ENCODE measurements at regions not wholly inside any gene's neighbourhood (a gene's known extent, or its start where the extent isn't known, plus 50 kb on each side); places are given as distances from the start of the nearest gene placed in this dataset.
A peak's percentile ranks its signal among the peaks of the same experiment; 100 is the strongest.

DNA sequence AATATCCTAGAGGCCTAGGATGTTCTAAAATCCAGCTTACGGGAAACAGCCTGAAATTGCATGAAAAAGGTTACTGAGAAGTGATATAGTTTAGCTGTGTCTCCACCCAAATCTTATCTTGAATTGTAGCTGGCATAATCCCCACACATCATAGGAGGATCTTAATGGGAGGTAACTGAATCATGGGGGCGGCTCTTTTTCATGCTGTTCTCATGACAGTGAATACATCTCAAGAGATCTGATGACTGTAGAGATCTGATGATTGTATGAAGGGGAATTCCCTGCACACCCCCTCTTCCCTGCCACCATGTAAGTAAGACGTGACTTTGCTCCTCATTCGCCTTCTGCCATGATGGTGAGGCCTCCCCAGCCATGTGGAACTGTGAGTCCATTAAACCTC is 385.6 kb upstream of the ID2 start:
- H3K27me3 ChIP-seq (ENCODE audit: control insufficient read depth in 2 of 2, insufficient read depth in 1 of 2, low read length in 1 of 2) = no peaks in the 10 kb centered on the region
- 94% methylated on average over 4 of the region's 4 CpGs for WGBS
- no peaks in the 10 kb centered on the region for H3K36me3 ChIP-seq (ENCODE audit: control insufficient read depth in 2 of 2, insufficient read depth in 2 of 2, low read length in 1 of 2)
- peaks cover 0 to 14% of the 10 kb centered on the region in 2 donors for H3K4me1 ChIP-seq (ENCODE audit: control insufficient read depth in 2 of 2, insufficient read depth in 2 of 2, low read length in 2 of 2)
- H3K9me3 ChIP-seq (ENCODE audit: control insufficient read depth in 2 of 2, insufficient read depth in 1 of 2, low read length in 1 of 2) = no peaks in the 10 kb centered on the region
- no peak overlapping the region for H3K4me3 ChIP-seq (ENCODE audit: low read length in 2 of 2)
- DNase-seq (ENCODE audit: low read depth in 6 of 9, low spot score in 9 of 9) = no peak
- H3K27ac ChIP-seq (ENCODE audit: low read depth in 1 of 2, low read length in 1 of 2) = no peak overlapping the region

DNA sequence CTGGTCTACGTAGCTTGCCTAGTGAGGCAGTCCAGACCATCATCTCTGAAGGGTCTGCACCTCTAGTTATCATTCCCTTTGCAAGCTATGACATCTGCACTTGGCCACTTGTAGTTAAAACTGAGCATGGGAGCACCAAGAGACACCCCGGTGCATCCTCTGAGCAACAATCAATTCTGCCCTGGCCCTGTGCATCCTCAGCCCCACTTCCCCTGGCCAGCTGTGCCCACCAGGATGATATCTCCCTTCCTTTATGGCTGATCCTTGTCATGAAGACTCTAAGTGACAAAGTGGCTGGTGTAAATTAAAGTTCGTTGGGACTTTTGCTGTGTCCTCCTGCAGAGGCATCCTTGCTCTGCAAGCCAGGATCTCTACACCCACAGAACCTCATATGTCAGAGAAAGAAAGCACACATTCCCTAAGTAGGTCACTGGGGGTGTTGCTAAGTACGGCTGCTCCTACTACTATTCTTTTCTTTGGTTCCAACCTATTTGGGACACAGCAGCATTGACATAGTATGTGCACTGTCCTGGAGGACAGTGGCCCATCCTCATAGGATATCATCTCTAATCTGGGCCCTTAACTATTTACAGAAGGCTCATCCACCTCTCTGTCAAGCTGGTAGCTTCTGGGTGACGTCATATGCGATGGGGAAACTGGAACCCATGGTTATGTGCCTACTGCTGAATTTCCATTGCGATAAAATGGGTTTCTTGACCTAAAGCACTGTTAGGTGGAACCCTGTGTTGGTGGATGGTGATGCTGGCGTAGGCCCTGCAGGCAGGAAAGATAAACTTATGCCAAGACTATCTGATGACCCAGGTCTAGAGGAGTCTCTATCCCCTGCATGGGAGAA is 384.3 kb upstream of the ID2 start:
- 98% methylated on average over 8 of the region's 8 CpGs for WGBS
- no peak for DNase-seq (ENCODE audit: low read depth in 6 of 9, low spot score in 9 of 9)
- H3K4me1 ChIP-seq (ENCODE audit: control insufficient read depth in 2 of 2, insufficient read depth in 2 of 2, low read length in 2 of 2) = peaks cover 0 to 24% of the 10 kb centered on the region in 2 donors

GRCh38 chr2:8298783-8299182 is 383.1 kb upstream of the ID2 start:
- H3K27ac ChIP-seq (ENCODE audit: low read depth in 1 of 2, low read length in 1 of 2) = no peak overlapping the region

More for the DNA sequence above, 384.3 kb upstream of the ID2 start:
- Histone ChIP-seq H3K36me3 (ENCODE audit: control insufficient read depth in 2 of 2, insufficient read depth in 2 of 2, low read length in 1 of 2) (no peaks in the 10 kb centered on the region), H3K27ac (ENCODE audit: low read depth in 1 of 2, low read length in 1 of 2) (no peak overlapping the region), H3K4me3 (ENCODE audit: low read length in 2 of 2) (no peak overlapping the region), H3K9me3 (ENCODE audit: control insufficient read depth in 2 of 2, insufficient read depth in 1 of 2, low read length in 1 of 2) (no peaks in the 10 kb centered on the region), H3K27me3 (ENCODE audit: control insufficient read depth in 2 of 2, insufficient read depth in 1 of 2, low read length in 1 of 2) (no peaks in the 10 kb centered on the region)

GRCh38 chr2:8300216-8300615 is 381.6 kb upstream of the ID2 start:
- no peak overlapping the region for H3K27ac ChIP-seq (ENCODE audit: low read depth in 1 of 2, low read length in 1 of 2)
- H3K27me3 ChIP-seq (ENCODE audit: control insufficient read depth in 2 of 2, insufficient read depth in 1 of 2, low read length in 1 of 2) = no peaks in the 10 kb centered on the region
- no peaks in the 10 kb centered on the region for H3K9me3 ChIP-seq (ENCODE audit: control insufficient read depth in 2 of 2, insufficient read depth in 1 of 2, low read length in 1 of 2)
- peaks cover 9 to 42% of the 10 kb centered on the region in 2 donors for H3K4me1 ChIP-seq (ENCODE audit: control insufficient read depth in 2 of 2, insufficient read depth in 2 of 2, low read length in 2 of 2)
- H3K4me3 ChIP-seq (ENCODE audit: low read length in 2 of 2) = no peak overlapping the region
- WGBS = 27% methylated on average over 5 of the region's 5 CpGs
- H3K36me3 ChIP-seq (ENCODE audit: control insufficient read depth in 2 of 2, insufficient read depth in 2 of 2, low read length in 1 of 2) = no peaks in the 10 kb centered on the region
- no peak for DNase-seq (ENCODE audit: low read depth in 6 of 9, low spot score in 9 of 9)

More at GRCh38 chr2:8298783-8299182, 383.1 kb upstream of the ID2 start:
- H3K36me3 ChIP-seq (ENCODE audit: control insufficient read depth in 2 of 2, insufficient read depth in 2 of 2, low read length in 1 of 2) = no peaks in the 10 kb centered on the region
- no peak for DNase-seq (ENCODE audit: low read depth in 6 of 9, low spot score in 9 of 9)
- H3K9me3 ChIP-seq (ENCODE audit: control insufficient read depth in 2 of 2, insufficient read depth in 1 of 2, low read length in 1 of 2) = no peaks in the 10 kb centered on the region
- WGBS = 92% methylated on average over 3 of the region's 3 CpGs
- no peaks in the 10 kb centered on the region for H3K27me3 ChIP-seq (ENCODE audit: control insufficient read depth in 2 of 2, insufficient read depth in 1 of 2, low read length in 1 of 2)
- H3K4me1 ChIP-seq (ENCODE audit: control insufficient read depth in 2 of 2, insufficient read depth in 2 of 2, low read length in 2 of 2) = peaks cover 8 to 35% of the 10 kb centered on the region in 2 donors
- H3K4me3 ChIP-seq (ENCODE audit: low read length in 2 of 2) = no peak overlapping the region

DNA sequence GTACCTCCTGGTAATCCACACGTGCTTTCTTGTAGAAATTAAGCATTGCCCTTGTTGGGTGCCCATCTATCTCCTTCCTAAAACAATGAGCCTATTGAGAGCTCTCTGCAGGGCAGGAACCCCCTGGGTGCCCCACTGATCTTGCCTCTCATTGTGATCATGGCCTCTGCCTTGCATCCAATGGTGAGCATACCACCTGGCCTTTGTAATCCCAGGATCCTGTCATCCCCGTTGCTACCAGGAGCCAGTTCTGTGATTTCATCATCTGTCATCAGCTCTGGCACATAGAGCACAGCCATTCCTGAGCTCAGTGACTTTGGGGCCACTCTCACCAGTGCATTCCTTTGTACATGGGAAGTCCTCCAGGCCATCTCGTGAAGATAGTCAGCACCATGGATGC is 381.0 kb upstream of the ID2 start:
- no peaks in the 10 kb centered on the region for H3K27me3 ChIP-seq (ENCODE audit: control insufficient read depth in 2 of 2, insufficient read depth in 1 of 2, low read length in 1 of 2)
- H3K4me1 ChIP-seq (ENCODE audit: control insufficient read depth in 2 of 2, insufficient read depth in 2 of 2, low read length in 2 of 2) = peaks cover 9 to 42% of the 10 kb centered on the region in 2 donors
- DNase-seq (ENCODE audit: low read depth in 6 of 9, low spot score in 9 of 9) = no peak

GRCh38 chr2:8303322-8303832 is 378.5 kb upstream of the ID2 start:
- H3K4me1 ChIP-seq (ENCODE audit: control insufficient read depth in 2 of 2, insufficient read depth in 2 of 2, low read length in 2 of 2) = peaks cover 9 to 33% of the 10 kb centered on the region in 2 donors
- H3K27ac ChIP-seq (ENCODE audit: low read depth in 1 of 2, low read length in 1 of 2) = no peak overlapping the region
- no peaks in the 10 kb centered on the region for H3K9me3 ChIP-seq (ENCODE audit: control insufficient read depth in 2 of 2, insufficient read depth in 1 of 2, low read length in 1 of 2)

More for the DNA sequence above, 381.0 kb upstream of the ID2 start:
- H3K4me3 ChIP-seq (ENCODE audit: low read length in 2 of 2) = no peak overlapping the region
- H3K36me3 ChIP-seq (ENCODE audit: control insufficient read depth in 2 of 2, insufficient read depth in 2 of 2, low read length in 1 of 2) = no peaks in the 10 kb centered on the region
- no peaks in the 10 kb centered on the region for H3K9me3 ChIP-seq (ENCODE audit: control insufficient read depth in 2 of 2, insufficient read depth in 1 of 2, low read length in 1 of 2)
- H3K27ac ChIP-seq (ENCODE audit: low read depth in 1 of 2, low read length in 1 of 2) = no peak overlapping the region
- WGBS = 95% methylated on average over 3 of the region's 3 CpGs

GRCh38 chr2:8304821-8305766 is 376.8 kb upstream of the ID2 start:
- H3K27ac ChIP-seq (ENCODE audit: low read depth in 1 of 2, low read length in 1 of 2) = no peak overlapping the region

More at GRCh38 chr2:8303322-8303832, 378.5 kb upstream of the ID2 start:
- WGBS = 18% methylated on average over 10 of the region's 10 CpGs
- H3K36me3 ChIP-seq (ENCODE audit: control insufficient read depth in 2 of 2, insufficient read depth in 2 of 2, low read length in 1 of 2) = no peaks in the 10 kb centered on the region
- H3K27me3 ChIP-seq (ENCODE audit: control insufficient read depth in 2 of 2, insufficient read depth in 1 of 2, low read length in 1 of 2) = no peaks in the 10 kb centered on the region
- peak; percentile 40 to 85 (median 67) for DNase-seq (ENCODE audit: low read depth in 6 of 9, low spot score in 9 of 9)
- no peak overlapping the region for H3K4me3 ChIP-seq (ENCODE audit: low read length in 2 of 2)

DNA sequence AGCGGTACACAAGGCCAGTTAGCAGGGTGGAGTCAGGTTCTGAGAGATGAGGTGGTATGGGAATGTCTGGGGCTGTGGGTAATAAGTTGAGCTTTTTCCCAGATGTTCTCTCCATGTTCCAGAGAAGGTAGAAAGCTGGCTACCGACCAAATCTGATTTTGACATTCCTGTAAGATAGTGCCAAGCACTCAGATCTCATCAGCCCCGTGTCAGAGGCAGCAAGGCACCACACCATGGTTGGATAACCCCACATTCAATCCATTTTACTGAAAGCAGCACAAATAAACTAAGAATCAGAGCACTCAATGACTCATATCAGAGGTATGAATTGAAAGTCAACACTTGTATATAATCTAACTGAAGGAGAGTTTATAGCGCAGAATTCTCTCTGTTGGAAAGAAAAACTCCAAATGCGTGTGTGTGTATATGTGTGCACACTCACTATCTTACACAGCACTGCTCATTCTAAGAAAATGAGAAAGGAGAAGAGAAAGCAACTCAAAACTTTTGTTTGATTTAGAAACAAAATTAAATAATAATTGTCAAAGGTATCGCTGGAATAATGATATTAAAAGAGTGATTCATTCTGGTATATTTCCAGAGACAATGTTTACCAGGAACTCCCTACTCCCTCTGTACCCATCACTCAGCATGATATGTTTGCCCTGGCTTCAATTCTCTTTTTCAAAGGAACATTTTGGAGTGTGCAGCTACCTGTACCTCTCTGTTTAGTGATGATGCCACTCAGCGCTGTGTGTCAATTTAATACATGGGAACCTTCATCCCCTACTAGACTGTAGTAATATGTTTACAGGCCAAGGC is 375.1 kb upstream of the ID2 start:
- WGBS = 96% methylated on average over 7 of the region's 7 CpGs
- no peak for DNase-seq (ENCODE audit: low read depth in 6 of 9, low spot score in 9 of 9)
- no peaks in the 10 kb centered on the region for H3K27me3 ChIP-seq (ENCODE audit: control insufficient read depth in 2 of 2, insufficient read depth in 1 of 2, low read length in 1 of 2)
- no peaks in the 10 kb centered on the region for H3K36me3 ChIP-seq (ENCODE audit: control insufficient read depth in 2 of 2, insufficient read depth in 2 of 2, low read length in 1 of 2)
- no peak overlapping the region for H3K4me3 ChIP-seq (ENCODE audit: low read length in 2 of 2)
- H3K9me3 ChIP-seq (ENCODE audit: control insufficient read depth in 2 of 2, insufficient read depth in 1 of 2, low read length in 1 of 2) = no peaks in the 10 kb centered on the region
- H3K4me1 ChIP-seq (ENCODE audit: control insufficient read depth in 2 of 2, insufficient read depth in 2 of 2, low read length in 2 of 2) = peaks cover 20 to 50% of the 10 kb centered on the region in 2 donors
- no peak overlapping the region for H3K27ac ChIP-seq (ENCODE audit: low read depth in 1 of 2, low read length in 1 of 2)

More at GRCh38 chr2:8304821-8305766, 376.8 kb upstream of the ID2 start:
- Histone ChIP-seq H3K9me3 (ENCODE audit: control insufficient read depth in 2 of 2, insufficient read depth in 1 of 2, low read length in 1 of 2) (no peaks in the 10 kb centered on the region), H3K4me3 (ENCODE audit: low read length in 2 of 2) (no peak overlapping the region), H3K27me3 (ENCODE audit: control insufficient read depth in 2 of 2, insufficient read depth in 1 of 2, low read length in 1 of 2) (no peaks in the 10 kb centered on the region), H3K4me1 (ENCODE audit: control insufficient read depth in 2 of 2, insufficient read depth in 2 of 2, low read length in 2 of 2) (peaks cover 9 to 38% of the 10 kb centered on the region in 2 donors), H3K36me3 (ENCODE audit: control insufficient read depth in 2 of 2, insufficient read depth in 2 of 2, low read length in 1 of 2) (no peaks in the 10 kb centered on the region)
- DNase-seq (ENCODE audit: low read depth in 6 of 9, low spot score in 9 of 9) = no peak
- 87% methylated on average over 18 of the region's 18 CpGs for WGBS
